ENCODE measurements at regions not wholly inside any gene's neighbourhood (a gene's known extent, or its start where the extent isn't known, plus 50 kb on each side); places are given as distances from the start of the nearest gene placed in this dataset.

DNA sequence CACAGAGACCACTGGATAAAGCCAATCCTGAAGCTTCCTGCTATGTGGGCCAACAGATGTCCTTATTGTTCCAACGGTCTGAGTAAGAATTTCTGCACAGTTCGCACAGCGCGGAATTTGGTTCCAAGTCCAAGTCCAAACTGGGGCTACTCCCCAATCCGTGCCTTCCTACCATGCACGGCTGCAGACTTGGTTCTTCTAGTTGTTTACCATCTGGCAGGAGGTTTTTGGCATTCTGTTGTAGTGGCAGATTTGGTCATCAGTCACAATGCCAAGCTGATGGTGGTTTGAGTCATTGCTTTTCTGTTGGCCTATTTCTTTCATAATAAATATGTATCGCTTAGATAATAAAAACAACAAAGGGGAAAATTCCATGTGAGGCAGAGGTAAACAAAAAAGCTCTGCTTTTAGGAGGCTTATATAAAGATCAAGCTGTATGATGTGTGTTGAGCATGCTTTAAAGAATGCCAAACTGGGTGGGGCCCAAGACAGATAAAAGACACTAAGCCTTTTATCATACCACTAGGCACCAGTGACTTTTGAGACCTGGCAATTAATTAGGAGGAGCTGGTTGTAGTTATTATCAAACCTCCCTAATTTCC is 52.5 kb upstream of the SYN3 start:
- no peaks in the 10 kb centered on the region for H3K9me3 ChIP-seq (ENCODE audit: control insufficient read depth in 1 of 2, low read length in 2 of 2)
- no peaks in the 10 kb centered on the region for H3K36me3 ChIP-seq (ENCODE audit: control insufficient read depth in 1 of 2, insufficient read depth in 2 of 2, low read length in 2 of 2)
- H3K4me3 ChIP-seq (ENCODE audit: low read depth in 1 of 2, low read length in 2 of 2), result no peak overlapping the region
- no peak overlapping the region for H3K27ac ChIP-seq (ENCODE audit: low read length)
- H3K27me3 ChIP-seq (ENCODE audit: low read depth, low read length), result no peaks in the 10 kb centered on the region
- H3K4me1 ChIP-seq (ENCODE audit: control insufficient read depth in 1 of 2, insufficient read depth in 2 of 2, low read length in 2 of 2), result no peaks in the 10 kb centered on the region

DNA sequence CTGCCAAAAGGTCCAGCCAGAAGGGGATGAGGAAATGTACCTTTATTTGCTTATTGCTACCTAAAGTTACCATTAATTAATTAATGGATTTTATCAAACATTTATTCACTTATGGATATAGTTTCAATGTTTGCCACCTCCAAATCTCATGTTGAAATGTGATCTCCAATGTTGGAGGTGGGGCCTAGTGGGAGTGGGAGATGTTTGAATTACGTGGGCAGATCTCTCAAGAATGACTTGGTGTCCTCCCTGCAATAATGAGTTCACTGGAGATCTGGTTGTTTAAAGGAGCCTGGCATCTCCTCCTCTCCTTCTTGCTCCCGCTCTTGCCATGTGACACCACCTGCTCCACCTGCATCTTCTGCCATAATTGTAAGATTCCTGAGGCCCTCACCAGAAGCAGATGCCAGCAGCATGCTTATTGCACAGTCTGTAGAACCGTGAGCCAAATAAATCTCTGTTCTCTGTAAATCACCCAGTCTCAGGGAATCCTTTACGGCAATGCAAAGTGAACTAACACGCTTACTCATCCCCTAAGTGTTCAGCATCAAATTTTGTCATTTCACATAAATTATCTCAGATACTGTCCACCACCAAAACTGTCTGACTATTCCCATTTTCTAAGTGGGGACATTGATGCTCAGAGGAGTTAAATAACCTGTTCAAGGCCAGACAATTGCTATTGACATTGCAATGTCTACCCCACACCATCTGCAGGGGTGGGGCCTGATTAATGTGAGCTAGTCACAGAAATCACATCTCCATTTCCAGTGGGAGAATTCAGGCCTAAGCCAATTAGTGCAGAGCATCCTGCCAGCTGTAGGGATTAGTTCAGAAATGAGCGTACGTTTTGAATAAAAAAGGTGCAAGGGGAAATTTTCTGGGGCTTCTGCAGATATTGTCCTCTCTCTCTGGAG is 51.6 kb upstream of the SYN3 start:
- Histone ChIP-seq H3K36me3 (ENCODE audit: control insufficient read depth in 1 of 2, insufficient read depth in 2 of 2, low read length in 2 of 2) (no peaks in the 10 kb centered on the region), H3K4me3 (ENCODE audit: low read depth in 1 of 2, low read length in 2 of 2) (no peak overlapping the region), H3K9me3 (ENCODE audit: control insufficient read depth in 1 of 2, low read length in 2 of 2) (no peaks in the 10 kb centered on the region), H3K27ac (ENCODE audit: low read length) (no peak overlapping the region), H3K27me3 (ENCODE audit: low read depth, low read length) (no peaks in the 10 kb centered on the region), H3K4me1 (ENCODE audit: control insufficient read depth in 1 of 2, insufficient read depth in 2 of 2, low read length in 2 of 2) (no peaks in the 10 kb centered on the region)

GRCh38 chr22:33108037-33108436 is 49.9 kb upstream of the SYN3 start:
- Histone ChIP-seq H3K27ac (ENCODE audit: low read length) (no peak overlapping the region), H3K4me3 (ENCODE audit: low read depth in 1 of 2, low read length in 2 of 2) (no peak overlapping the region), H3K27me3 (ENCODE audit: low read depth, low read length) (no peaks in the 10 kb centered on the region), H3K9me3 (ENCODE audit: control insufficient read depth in 1 of 2, low read length in 2 of 2) (no peaks in the 10 kb centered on the region), H3K4me1 (ENCODE audit: control insufficient read depth in 1 of 2, insufficient read depth in 2 of 2, low read length in 2 of 2) (no peaks in the 10 kb centered on the region), H3K36me3 (ENCODE audit: control insufficient read depth in 1 of 2, insufficient read depth in 2 of 2, low read length in 2 of 2) (no peaks in the 10 kb centered on the region)
